Spinal cord (tissue), 9 donors: ENCODE measurements at regions not wholly inside any gene's neighbourhood (a gene's known extent, or its start where the extent isn't known, plus 50 kb on each side); places are given as distances from the start of the nearest gene placed in this dataset.
"Not testable (repeated sequence)": the region's sequence is repeated elsewhere in the genome, so short reads cannot be mapped to it uniquely, and the experiment has no call there.

Experiments used
- DNase-seq, 6 donors: peaks; one replicate each; pipeline versions ENCODE4 v3.0.0 to v3.0.0-alpha.2; 2013 to 2015; ENCODE audit warnings: low spot score in 6 of 6, low read depth in 4 of 6
- H3K27ac ChIP-seq: one replicate; pipeline ENCODE4 v1.5.1; 2013; ENCODE audit warnings: low read depth, low read length, control low read depth
- H3K27me3 ChIP-seq: one replicate; pipeline ENCODE4 v1.6.1; 2013; ENCODE audit warnings: low read length; ENCODE audit not compliant: control insufficient read depth, insufficient read depth
- H3K36me3 ChIP-seq: one replicate; pipeline ENCODE4 v1.6.1; 2013; ENCODE audit warnings: low read length; ENCODE audit not compliant: control insufficient read depth, insufficient read depth
- H3K4me1 ChIP-seq: one replicate; pipeline ENCODE4 v1.6.1; 2013; ENCODE audit warnings: low read length; ENCODE audit not compliant: control insufficient read depth, insufficient read depth
- H3K4me3 ChIP-seq: one replicate; pipeline ENCODE4 v1.5.1; 2013; ENCODE audit warnings: low read depth, low read length, control low read depth
- H3K9me3 ChIP-seq: one replicate; pipeline ENCODE4 v1.6.1; 2013; ENCODE audit warnings: low read length; ENCODE audit not compliant: control insufficient read depth, insufficient read depth
- WGBS: methylation state at CpG from one replicate; pipeline ENCODE4 v1.1.5; 2013; ENCODE audit warnings: missing lambda C conversion rate; ENCODE audit not compliant: insufficient coverage; 5-methylcytosine and 5-hydroxymethylcytosine counted together
- donor health status: healthy.

DNA sequence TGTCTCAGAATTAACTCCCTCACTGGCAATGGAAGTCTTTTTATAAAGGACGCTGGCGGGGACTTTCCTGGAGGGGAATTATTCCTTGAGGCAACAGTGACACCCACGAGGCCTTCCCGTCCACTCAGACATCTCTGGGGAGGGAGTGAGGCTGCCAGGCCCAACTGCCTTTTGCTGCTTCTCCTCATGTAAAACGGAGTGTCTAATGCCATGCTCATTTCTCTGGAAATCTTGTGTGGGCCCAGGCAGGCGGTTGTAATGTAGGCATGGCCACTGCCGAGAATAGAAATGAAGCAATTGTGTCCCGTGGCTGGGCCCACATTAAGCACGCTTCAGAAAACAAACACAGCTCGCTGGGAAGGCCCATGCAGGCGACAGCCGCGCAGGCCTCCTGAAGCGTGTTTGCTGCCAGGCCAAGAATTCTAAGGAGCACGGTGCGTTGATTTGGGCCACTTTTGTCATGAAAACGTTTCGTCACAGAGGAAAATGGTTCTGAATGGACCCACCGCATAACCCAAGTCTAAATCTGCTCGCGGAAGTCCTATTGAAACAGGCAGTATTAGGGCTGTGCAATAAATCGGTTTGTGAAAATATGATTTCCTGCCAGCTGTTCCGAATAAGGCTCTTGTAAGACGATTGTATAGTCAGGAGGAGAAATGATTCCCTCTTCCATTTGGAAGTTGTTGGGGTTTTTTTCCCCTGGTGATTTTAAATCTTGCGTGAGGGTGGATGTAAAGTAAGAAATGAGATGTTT lies 104.2 kb upstream of the CHST15 start:
- no peaks in the 10 kb centered on the region for H3K36me3 ChIP-seq
- WGBS, result 19% methylated on average over 21 of the region's 25 CpGs
- no peaks in the 10 kb centered on the region for H3K9me3 ChIP-seq
- peaks cover 18% of the 10 kb centered on the region for H3K4me1 ChIP-seq
- no peak overlapping the region for H3K4me3 ChIP-seq
- DNase-seq, result peak; percentile 58 to 93 (median 72)
- no peaks in the 10 kb centered on the region for H3K27me3 ChIP-seq
- H3K27ac ChIP-seq, result peak overlapping the region; percentile 74

DNA sequence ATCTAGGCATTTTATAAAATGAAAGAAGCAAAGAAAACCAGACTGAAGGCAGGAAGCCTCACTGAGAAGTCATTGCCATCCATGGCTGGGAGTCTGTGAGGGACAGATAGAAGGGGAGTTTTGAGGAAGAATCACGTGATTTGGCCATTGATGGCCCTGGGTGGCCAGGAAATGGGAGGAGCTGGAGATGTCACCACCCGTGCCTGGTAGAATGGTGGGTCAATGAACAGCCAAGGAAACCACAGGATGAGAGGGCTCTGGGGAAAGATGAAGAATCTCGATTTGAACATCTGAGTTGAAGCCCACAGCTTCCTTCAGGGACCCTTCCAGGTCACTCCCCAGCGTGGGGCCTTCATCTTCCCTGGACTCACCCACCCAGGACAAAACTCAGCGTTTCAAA lies 103.3 kb upstream of the CHST15 start:
- Histone ChIP-seq H3K4me1 (peaks cover 18% of the 10 kb centered on the region), H3K27ac (peak overlapping the region; percentile 7), H3K36me3 (no peaks in the 10 kb centered on the region), H3K9me3 (no peaks in the 10 kb centered on the region), H3K27me3 (no peaks in the 10 kb centered on the region), H3K4me3 (no peak overlapping the region)
- DNase-seq, result no peak
- 91% methylated on average over 2 of the region's 5 CpGs for WGBS

DNA sequence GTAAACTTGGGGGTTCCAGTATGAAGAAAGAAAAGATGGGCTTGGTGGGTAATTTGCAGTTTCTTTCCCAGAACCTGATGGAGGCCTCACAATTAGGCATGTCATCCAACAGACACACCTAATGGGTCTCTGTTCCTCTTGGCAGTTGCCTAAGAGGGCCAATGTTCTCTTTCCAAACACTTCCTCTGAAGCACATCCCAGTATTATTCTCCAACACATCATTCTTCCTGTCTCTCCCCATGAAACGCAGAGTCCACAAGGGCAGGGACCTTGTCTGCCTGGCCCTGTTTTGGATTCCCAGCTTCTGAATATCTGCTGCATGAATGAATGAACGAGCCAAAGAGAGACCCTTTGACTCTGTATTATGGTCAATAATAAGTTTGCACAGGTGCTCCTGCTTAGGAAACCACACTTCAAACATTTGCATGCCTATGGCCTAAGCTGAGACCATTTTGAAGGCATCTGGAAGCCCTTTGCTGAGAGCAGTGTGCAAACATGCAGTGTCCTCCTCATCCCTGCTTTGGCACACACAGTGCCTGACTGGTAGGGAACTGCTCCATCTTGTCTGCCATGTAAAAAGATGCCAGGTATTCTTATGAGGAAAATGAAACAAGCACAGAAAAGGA lies 100.9 kb upstream of the CHST15 start:
- Histone ChIP-seq H3K27me3 (no peaks in the 10 kb centered on the region), H3K4me3 (no peak overlapping the region), H3K4me1 (peaks cover 18% of the 10 kb centered on the region), H3K9me3 (no peaks in the 10 kb centered on the region), H3K36me3 (no peaks in the 10 kb centered on the region), H3K27ac (no peak overlapping the region)
- WGBS, result no CpG with 5 or more reads among the region's 2 CpGs
- DNase-seq, result no peak

DNA sequence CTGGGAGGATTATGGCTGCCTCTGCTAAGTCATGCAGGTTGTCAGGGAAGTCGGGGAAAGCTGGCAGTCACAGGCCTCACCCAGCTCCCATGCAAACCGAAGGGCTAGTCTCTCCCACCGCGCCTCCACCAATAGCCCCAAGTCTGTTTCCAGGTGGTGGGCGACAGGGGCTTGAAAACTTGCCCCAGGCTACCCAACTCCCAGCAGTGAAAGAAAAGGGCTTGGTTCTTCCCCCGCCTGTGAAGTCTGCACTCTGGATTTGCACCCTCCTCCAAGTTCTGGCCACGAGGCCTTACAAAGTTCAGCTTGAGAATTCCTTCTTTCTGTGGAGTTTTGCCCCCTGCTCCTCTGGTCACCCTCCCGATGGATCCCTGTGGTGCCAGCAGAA lies 99.9 kb upstream of the CHST15 start:
- no peak for DNase-seq
- 95% methylated on average over 8 of the region's 8 CpGs for WGBS

DNA sequence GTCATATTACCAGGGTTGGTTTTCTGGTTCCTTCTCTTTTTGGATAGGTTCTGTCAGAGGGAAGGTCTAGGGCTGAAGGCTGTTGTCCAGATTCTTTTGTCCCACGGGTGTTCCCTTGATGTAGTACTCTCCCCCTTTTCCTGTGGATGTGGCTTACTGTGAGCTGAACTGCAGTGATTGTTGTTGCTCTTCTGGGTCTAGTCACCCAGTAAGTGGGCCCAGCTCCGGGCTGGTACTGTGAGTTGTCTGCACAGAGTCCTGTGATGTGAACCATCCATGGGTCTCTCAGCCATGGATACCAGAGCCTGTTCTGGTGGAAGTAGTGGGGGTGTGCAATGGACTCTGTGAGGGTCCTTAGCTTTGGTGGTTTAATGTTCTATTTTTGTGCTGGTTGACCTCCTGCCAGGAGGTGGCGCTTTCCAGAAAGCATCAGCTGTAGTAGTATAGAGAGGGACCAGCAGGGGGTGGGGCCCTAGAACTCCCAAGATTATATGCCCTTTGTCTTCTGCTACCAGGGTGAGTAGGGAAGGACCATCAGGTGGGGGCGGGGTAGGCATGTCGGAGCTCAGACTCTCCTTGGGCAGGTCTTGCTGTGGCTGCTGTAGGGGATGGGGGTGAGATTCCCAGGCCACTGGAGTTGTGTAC lies 99.4 kb upstream of the CHST15 start:
- H3K4me1 ChIP-seq, result peaks cover 15% of the 10 kb centered on the region
- not testable (repeated sequence) for H3K27me3 ChIP-seq, H3K27ac ChIP-seq, DNase-seq, H3K4me3 ChIP-seq, H3K36me3 ChIP-seq, H3K9me3 ChIP-seq
- 100% methylated on average over 3 of the region's 5 CpGs for WGBS

More for the DNA sequence above, 99.9 kb upstream of the CHST15 start:
- Histone ChIP-seq H3K27me3 (no peaks in the 10 kb centered on the region), H3K9me3 (no peaks in the 10 kb centered on the region), H3K27ac (no peak overlapping the region), H3K4me3 (no peak overlapping the region), H3K4me1 (peaks cover 18% of the 10 kb centered on the region), H3K36me3 (no peaks in the 10 kb centered on the region)

DNA sequence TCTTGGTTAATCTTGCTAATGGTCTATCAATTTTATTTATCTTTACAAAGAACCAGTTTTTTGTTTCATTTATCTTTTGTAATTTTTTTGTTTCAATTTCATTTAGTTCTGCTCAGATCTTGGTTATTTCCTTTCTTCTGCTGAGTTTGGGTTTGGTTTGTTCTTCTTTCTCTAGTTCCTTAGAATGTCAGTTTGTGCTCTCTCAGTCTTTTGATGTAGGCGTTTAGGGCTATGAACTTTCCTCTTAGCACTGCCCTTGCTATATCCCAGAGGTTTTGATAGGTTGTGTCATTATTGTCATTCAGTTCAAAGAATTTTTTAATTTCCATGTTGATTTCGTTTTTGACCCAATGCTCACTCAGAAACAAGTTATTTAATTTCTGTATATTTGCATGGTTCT lies 97.1 kb upstream of the CHST15 start:
- not testable (repeated sequence) for H3K4me3 ChIP-seq, H3K27ac ChIP-seq, H3K27me3 ChIP-seq, H3K4me1 ChIP-seq, H3K36me3 ChIP-seq, H3K9me3 ChIP-seq, DNase-seq
- WGBS, result no CpG with 5 or more reads among the region's 2 CpGs

DNA sequence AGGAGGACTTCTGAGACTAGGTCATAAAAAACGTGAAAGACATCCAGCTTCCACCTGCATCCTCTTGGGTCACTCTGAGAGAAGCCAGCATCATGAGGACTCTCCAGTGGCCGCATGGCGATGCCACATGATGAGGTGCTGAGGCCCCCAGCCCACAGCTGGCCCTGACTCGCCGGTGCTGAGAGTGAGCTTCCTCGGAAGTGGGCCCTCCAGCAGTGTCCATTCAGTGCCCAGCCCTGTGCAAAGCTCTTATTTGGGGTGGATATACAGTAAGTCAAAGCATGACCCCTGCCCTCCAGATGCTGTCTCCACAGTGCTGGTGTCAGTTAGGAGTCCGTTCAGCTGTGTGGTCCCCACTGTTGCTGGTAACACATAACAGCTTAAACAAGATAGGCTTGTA lies 93.6 kb upstream of the CHST15 start:
- Histone ChIP-seq H3K9me3 (no peaks in the 10 kb centered on the region), H3K4me1 (peaks cover 12% of the 10 kb centered on the region)
- 96% methylated on average over 6 of the region's 7 CpGs for WGBS

DNA sequence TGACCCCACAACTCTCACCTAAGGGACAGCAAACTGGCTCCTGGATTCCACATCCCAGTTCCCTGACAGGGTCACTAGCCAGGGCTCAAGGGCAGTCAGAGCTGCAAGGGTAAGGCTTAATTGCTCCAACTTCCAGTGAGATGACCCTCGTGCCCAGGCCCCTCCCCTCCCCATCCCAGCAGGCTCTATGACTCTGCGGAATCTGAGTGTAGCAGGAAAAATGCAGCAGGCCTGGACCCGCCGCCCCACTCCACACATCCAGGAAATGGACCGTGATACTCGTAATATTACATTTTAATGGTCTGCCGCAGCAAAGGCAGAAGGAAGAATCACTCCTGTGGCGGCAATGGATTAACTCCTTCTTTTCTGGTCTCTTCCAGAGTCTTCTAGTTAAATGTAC lies 91.7 kb upstream of the CHST15 start:
- H3K27me3 ChIP-seq, result no peaks in the 10 kb centered on the region
- H3K36me3 ChIP-seq, result no peaks in the 10 kb centered on the region
- WGBS, result 16% methylated on average over 2 of the region's 8 CpGs
- H3K4me3 ChIP-seq, result no peak overlapping the region
- no peak overlapping the region for H3K27ac ChIP-seq
- no peaks in the 10 kb centered on the region for H3K9me3 ChIP-seq
- H3K4me1 ChIP-seq, result peaks cover 12% of the 10 kb centered on the region
- DNase-seq, result peak in 1 of 6 donors; percentile 72

More for the DNA sequence above, 93.6 kb upstream of the CHST15 start:
- Histone ChIP-seq H3K4me3 (no peak overlapping the region), H3K36me3 (no peaks in the 10 kb centered on the region), H3K27me3 (no peaks in the 10 kb centered on the region), H3K27ac (no peak overlapping the region)
- no peak for DNase-seq

DNA sequence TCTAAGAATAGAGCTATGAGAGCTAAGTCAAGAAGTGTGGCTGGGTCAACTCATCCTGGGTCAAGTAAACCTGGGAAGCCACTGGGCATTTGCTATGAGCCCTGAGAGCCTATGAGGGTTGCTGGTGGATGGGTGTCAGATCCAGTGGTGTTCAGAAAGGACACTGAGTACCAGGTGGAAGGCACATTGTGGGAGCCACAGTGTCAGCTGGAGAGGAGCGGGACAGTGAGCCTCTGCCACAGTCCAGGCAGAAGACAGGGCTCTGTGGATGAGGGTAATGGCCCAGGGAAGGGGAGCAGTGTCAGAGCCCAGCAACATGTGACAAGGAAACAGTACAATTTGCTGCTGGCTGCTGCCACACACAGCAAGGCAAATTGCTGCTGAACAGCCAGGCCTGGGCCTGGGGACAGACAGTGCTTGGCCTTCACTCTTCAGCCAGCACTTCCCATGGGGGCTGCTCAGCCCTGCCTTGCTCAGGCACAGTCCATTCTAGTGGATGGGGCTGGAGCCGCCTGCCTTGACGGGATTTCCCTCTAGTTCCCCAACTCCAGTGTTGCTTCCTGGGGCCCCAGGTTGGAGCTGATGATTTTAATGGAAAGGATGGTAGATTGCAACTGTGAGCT lies 90.9 kb upstream of the CHST15 start:
- DNase-seq, result no peak
- Histone ChIP-seq H3K36me3 (no peaks in the 10 kb centered on the region), H3K27ac (no peak overlapping the region), H3K4me3 (no peak overlapping the region), H3K4me1 (peaks cover 12% of the 10 kb centered on the region), H3K27me3 (no peaks in the 10 kb centered on the region), H3K9me3 (no peaks in the 10 kb centered on the region)
- 100% methylated on average over 1 of the region's 3 CpGs for WGBS
